SK-N-MC (cell line): ENCODE measurements at regions not wholly inside any gene's neighbourhood (a gene's known extent, or its start where the extent isn't known, plus 50 kb on each side); places are given as distances from the start of the nearest gene placed in this dataset.

Experiments
- DNase-seq: peaks from one replicate; pipeline ENCODE4 v3.0.0-alpha.2; 2011; ENCODE audit warnings: low read depth, low spot score
- H3K27ac ChIP-seq: fragments of 200-600 bp; sonication (generic); 2 replicates; pipeline ENCODE4 v1.5.1; 2016; ENCODE audit warnings: mixed run types
- H3K36me3 ChIP-seq: fragments of 200-600 bp; sonication (generic); 2 replicates; pipeline ENCODE4 v1.6.1; 2017; ENCODE audit warnings: antibody characterized with exemption, low read length, mixed read lengths; ENCODE audit not compliant: insufficient read depth
- H3K4me3 ChIP-seq: fragments of 200-600 bp; sonication (generic); 2 replicates; pipeline ENCODE4 v1.5.1; 2016
- H3K9ac ChIP-seq: fragments of 200-600 bp; sonication (generic); 2 replicates; pipeline ENCODE4 v1.8.0; 2017; ENCODE audit warnings: mixed run types, mixed read lengths; ENCODE audit not compliant: insufficient read length
- H3K9me3 ChIP-seq: fragments of 200-600 bp; sonication (generic); 2 replicates; pipeline ENCODE4 v1.6.1; 2017; ENCODE audit warnings: low read depth, mild to moderate bottlenecking, antibody characterized with exemption, low read length, moderate library complexity, mixed read lengths
- EZH2 ChIP-seq: fragments of 200-600 bp; sonication (generic); IDR thresholded peaks from one replicate; pipeline ENCODE4 v1.6.1; 2017; ENCODE audit warnings: antibody characterized with exemption
- FOXP2 ChIP-seq: optimal IDR thresholded peaks from 2 replicates; pipeline ENCODE3; 2011; ENCODE audit warnings: mild to moderate bottlenecking, moderate library complexity; ENCODE audit not compliant: insufficient read depth; ENCODE audit errors: extremely low read length, control extremely low read depth
- POLR2AphosphoS5 ChIP-seq: IDR thresholded peaks from 2 replicates; pipeline ENCODE4 v1.6.1; 2012; ENCODE audit warnings: mild to moderate bottlenecking, low read depth, low read length, borderline replicate concordance

- Histone ChIP-seq H3K9ac (no peak overlapping the region), H3K4me3 (no peak overlapping the region), H3K27ac (no peak overlapping the region), H3K36me3 (no peaks in the 10 kb centered on the region), H3K9me3 (no peaks in the 10 kb centered on the region)
- DNase-seq: no peak
- TF ChIP-seq EZH2 (no peak), FOXP2 (no peak), POLR2AphosphoS5 (no peak)
These were observed 636.2 kb downstream of the EPHA4 start for GRCh38 chr2:220935789-220936321.

- Histone ChIP-seq H3K27ac (no peak overlapping the region), H3K9me3 (no peaks in the 10 kb centered on the region), H3K9ac (no peak overlapping the region), H3K4me3 (no peak overlapping the region), H3K36me3 (no peaks in the 10 kb centered on the region)
- TF ChIP-seq POLR2AphosphoS5 (no peak), EZH2 (no peak), FOXP2 (no peak)
- no peak for DNase-seq
These were observed 635.4 kb downstream of the EPHA4 start for GRCh38 chr2:220936641-220937197.

GRCh38 chr2:220937245-220937644, 634.9 kb downstream of the EPHA4 start:
- Histone ChIP-seq H3K9ac (no peak overlapping the region), H3K36me3 (no peaks in the 10 kb centered on the region), H3K27ac (no peak overlapping the region), H3K9me3 (no peaks in the 10 kb centered on the region), H3K4me3 (no peak overlapping the region)
- TF ChIP-seq FOXP2 (no peak), EZH2 (no peak), POLR2AphosphoS5 (no peak)
- DNase-seq: no peak

- no peaks in the 10 kb centered on the region for H3K36me3 ChIP-seq
- DNase-seq: no peak
- H3K9ac ChIP-seq: no peak overlapping the region
- H3K9me3 ChIP-seq: no peaks in the 10 kb centered on the region
- H3K27ac ChIP-seq: no peak overlapping the region
- TF ChIP-seq EZH2 (no peak), FOXP2 (no peak), POLR2AphosphoS5 (no peak)
- no peak overlapping the region for H3K4me3 ChIP-seq
These were observed 631.5 kb downstream of the EPHA4 start for GRCh38 chr2:220940646-220941045.

GRCh38 chr2:220941683-220942082, 630.4 kb downstream of the EPHA4 start:
- Histone ChIP-seq H3K36me3 (no peaks in the 10 kb centered on the region), H3K27ac (no peak overlapping the region), H3K4me3 (no peak overlapping the region), H3K9ac (no peak overlapping the region), H3K9me3 (no peaks in the 10 kb centered on the region)
- no peak for TF ChIP-seq EZH2
- TF ChIP-seq FOXP2: no peak
- TF ChIP-seq POLR2AphosphoS5: no peak
- no peak for DNase-seq

GRCh38 chr2:220946552-220946951, 625.6 kb downstream of the EPHA4 start:
- Histone ChIP-seq H3K4me3 (no peak overlapping the region), H3K27ac (no peak overlapping the region), H3K9ac (no peak overlapping the region), H3K9me3 (no peaks in the 10 kb centered on the region), H3K36me3 (no peaks in the 10 kb centered on the region)
- no peak for TF ChIP-seq FOXP2
- TF ChIP-seq EZH2: no peak
- TF ChIP-seq POLR2AphosphoS5: no peak
- no peak for DNase-seq

GRCh38 chr2:220948579-220948978, 623.5 kb downstream of the EPHA4 start:
- Histone ChIP-seq H3K9me3 (no peaks in the 10 kb centered on the region), H3K4me3 (no peak overlapping the region), H3K27ac (no peak overlapping the region), H3K9ac (no peak overlapping the region), H3K36me3 (no peaks in the 10 kb centered on the region)
- TF ChIP-seq POLR2AphosphoS5 (no peak), FOXP2 (no peak), EZH2 (no peak)
- DNase-seq: no peak

- Histone ChIP-seq H3K36me3 (no peaks in the 10 kb centered on the region), H3K9me3 (no peaks in the 10 kb centered on the region), H3K4me3 (no peak overlapping the region), H3K9ac (no peak overlapping the region), H3K27ac (no peak overlapping the region)
- no peak for DNase-seq
- TF ChIP-seq EZH2 (no peak), FOXP2 (no peak), POLR2AphosphoS5 (no peak)
These were observed 622.6 kb downstream of the EPHA4 start for GRCh38 chr2:220949466-220949865.

- no peaks in the 10 kb centered on the region for H3K36me3 ChIP-seq
- no peaks in the 10 kb centered on the region for H3K9me3 ChIP-seq
- TF ChIP-seq POLR2AphosphoS5 (no peak), FOXP2 (no peak), EZH2 (no peak)
- H3K9ac ChIP-seq: no peak overlapping the region
- no peak for DNase-seq
- H3K27ac ChIP-seq: no peak overlapping the region
- no peak overlapping the region for H3K4me3 ChIP-seq
These were observed 616.3 kb downstream of the EPHA4 start for GRCh38 chr2:220955776-220956175.

GRCh38 chr2:220956429-220956828, 615.7 kb downstream of the EPHA4 start:
- no peak overlapping the region for H3K4me3 ChIP-seq
- H3K27ac ChIP-seq: no peak overlapping the region
- no peaks in the 10 kb centered on the region for H3K9me3 ChIP-seq
- TF ChIP-seq POLR2AphosphoS5 (no peak), FOXP2 (no peak), EZH2 (no peak)
- no peak overlapping the region for H3K9ac ChIP-seq
- H3K36me3 ChIP-seq: no peaks in the 10 kb centered on the region
- no peak for DNase-seq
